HG02840 (cell line): ENCODE measurements at regions not wholly inside any gene's neighbourhood (a gene's known extent, or its start where the extent isn't known, plus 50 kb on each side); places are given as distances from the start of the nearest gene placed in this dataset.
A peak's percentile ranks its signal among the peaks of the same experiment; 100 is the strongest.

Experiments used
- ATAC-seq: cut with Tn5 transposase; IDR thresholded peaks from one replicate; pipeline ENCODE4 v1.9.1; 2021; ENCODE audit warnings: mild to moderate bottlenecking, moderate library complexity, moderate number of reproducible peaks; ENCODE audit not compliant: unreplicated experiment, low FRiP score

- ATAC-seq: no peak
Measured at GRCh38 chr4:43242606-43243005, 350.1 kb downstream of the GRXCR1 start.

- no peak for ATAC-seq
Measured at GRCh38 chr4:43243433-43244116, 351.1 kb downstream of the GRXCR1 start.

GRCh38 chr4:43244688-43245382 lies 352.3 kb downstream of the GRXCR1 start:
- peak; percentile 88 for ATAC-seq

GRCh38 chr4:43251841-43252240 lies 359.3 kb downstream of the GRXCR1 start:
- no peak for ATAC-seq

- ATAC-seq: no peak
Measured at GRCh38 chr4:43253541-43253940, 361.0 kb downstream of the GRXCR1 start.

GRCh38 chr4:43264730-43265129 lies 372.2 kb downstream of the GRXCR1 start:
- no peak for ATAC-seq

- ATAC-seq: no peak
Measured at GRCh38 chr4:43271946-43272345, 379.4 kb downstream of the GRXCR1 start.

- ATAC-seq: no peak
Measured at GRCh38 chr4:43274376-43274775, 381.9 kb downstream of the GRXCR1 start.

- ATAC-seq: no peak
Measured at GRCh38 chr4:43275779-43276178, 383.3 kb downstream of the GRXCR1 start.

- no peak for ATAC-seq
Measured at GRCh38 chr4:43276321-43276720, 383.8 kb downstream of the GRXCR1 start.

- ATAC-seq: no peak
Measured at GRCh38 chr4:43277003-43277402, 384.5 kb downstream of the GRXCR1 start.

- no peak for ATAC-seq
Measured at GRCh38 chr4:43282534-43282933, 390.0 kb downstream of the GRXCR1 start.

GRCh38 chr4:43286137-43286536 lies 393.6 kb downstream of the GRXCR1 start:
- no peak for ATAC-seq

GRCh38 chr4:43296946-43297528 lies 404.5 kb downstream of the GRXCR1 start:
- no peak for ATAC-seq

GRCh38 chr4:43316813-43317212 lies 424.3 kb downstream of the GRXCR1 start:
- no peak for ATAC-seq

GRCh38 chr4:43325220-43325967 lies 432.9 kb downstream of the GRXCR1 start:
- ATAC-seq: no peak

GRCh38 chr4:43330288-43330687 lies 437.8 kb downstream of the GRXCR1 start:
- no peak for ATAC-seq

- ATAC-seq: no peak
Measured at GRCh38 chr4:43331226-43332051, 438.9 kb downstream of the GRXCR1 start.

GRCh38 chr4:43332052-43332425 lies 439.5 kb downstream of the GRXCR1 start:
- no peak for ATAC-seq

- ATAC-seq: no peak
Measured at GRCh38 chr4:43337707-43338106, 445.2 kb downstream of the GRXCR1 start.
